IPS-20b (cell line): ENCODE measurements at regions not wholly inside any gene's neighbourhood (a gene's known extent, or its start where the extent isn't known, plus 50 kb on each side); places are given as distances from the start of the nearest gene placed in this dataset.

Experiments
- H3K27ac ChIP-seq: one replicate; pipeline ENCODE4 v1.5.1; 2013; ENCODE audit warnings: low read length
- H3K27me3 ChIP-seq: 2 replicates; pipeline ENCODE4 v1.6.1; 2013; ENCODE audit warnings: mild to moderate bottlenecking, low read length, inconsistent platforms; ENCODE audit not compliant: insufficient read depth
- H3K36me3 ChIP-seq: 2 replicates; pipeline ENCODE4 v1.6.1; 2013; ENCODE audit warnings: low read depth, mild to moderate bottlenecking, inconsistent platforms, low read length, moderate library complexity; ENCODE audit not compliant: insufficient read depth
- H3K4me1 ChIP-seq: 2 replicates; pipeline ENCODE4 v1.6.1; 2013; ENCODE audit warnings: mild to moderate bottlenecking, control low read depth, inconsistent platforms, low read length, moderate library complexity; ENCODE audit not compliant: insufficient read depth
- H3K4me3 ChIP-seq: 2 replicates; pipeline ENCODE4 v1.5.1; 2013; ENCODE audit warnings: mild to moderate bottlenecking, low read length, inconsistent platforms
- H3K9ac ChIP-seq: 2 replicates; pipeline ENCODE4 v1.6.1; 2013; ENCODE audit warnings: low read depth, mild to moderate bottlenecking, inconsistent platforms, low read length, moderate library complexity
- H3K9me3 ChIP-seq: 2 replicates; pipeline ENCODE4 v1.6.1; 2013; ENCODE audit warnings: mild to moderate bottlenecking, low read depth, low read length, inconsistent platforms; ENCODE audit not compliant: insufficient read depth

GRCh38 chr9:107737610-107737986, 248.0 kb upstream of the KLF4 start:
- Histone ChIP-seq H3K4me3 (no peak overlapping the region), H3K4me1 (no peaks in the 10 kb centered on the region), H3K9me3 (no peaks in the 10 kb centered on the region), H3K27me3 (no peaks in the 10 kb centered on the region), H3K36me3 (no peaks in the 10 kb centered on the region), H3K27ac (no peak overlapping the region), H3K9ac (no peak overlapping the region)

DNA sequence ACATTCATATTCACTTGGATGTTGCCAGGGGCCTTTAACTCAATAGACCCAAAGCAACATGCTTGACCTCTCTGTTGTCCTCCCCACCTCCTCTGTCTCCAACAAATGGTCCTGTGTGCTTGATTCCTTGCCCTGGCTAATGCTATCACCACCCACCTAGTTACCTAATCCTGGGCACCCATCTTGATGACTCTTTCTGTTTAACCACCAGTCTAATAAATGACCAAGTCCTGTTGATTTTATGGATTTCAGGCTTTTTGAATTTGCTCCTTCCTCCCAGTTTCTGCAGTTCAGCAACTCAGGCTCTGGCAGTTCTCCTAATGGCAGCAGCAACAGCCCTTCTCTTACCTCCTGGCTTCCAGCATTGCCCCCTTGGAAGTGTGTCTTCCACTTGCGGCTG, 246.3 kb upstream of the KLF4 start:
- H3K27me3 ChIP-seq: no peaks in the 10 kb centered on the region
- no peak overlapping the region for H3K27ac ChIP-seq
- no peak overlapping the region for H3K4me3 ChIP-seq
- H3K9me3 ChIP-seq: no peaks in the 10 kb centered on the region
- no peaks in the 10 kb centered on the region for H3K36me3 ChIP-seq
- H3K4me1 ChIP-seq: no peaks in the 10 kb centered on the region
- H3K9ac ChIP-seq: no peak overlapping the region

- Histone ChIP-seq H3K27me3 (no peaks in the 10 kb centered on the region), H3K27ac (no peak overlapping the region), H3K9ac (no peak overlapping the region), H3K4me3 (no peak overlapping the region), H3K9me3 (no peaks in the 10 kb centered on the region), H3K36me3 (no peaks in the 10 kb centered on the region), H3K4me1 (no peaks in the 10 kb centered on the region)
These were observed 244.9 kb upstream of the KLF4 start for GRCh38 chr9:107734256-107735013.

GRCh38 chr9:107733523-107733894, 243.9 kb upstream of the KLF4 start:
- Histone ChIP-seq H3K27me3 (no peaks in the 10 kb centered on the region), H3K9ac (no peak overlapping the region), H3K9me3 (no peaks in the 10 kb centered on the region), H3K36me3 (no peaks in the 10 kb centered on the region), H3K4me1 (no peaks in the 10 kb centered on the region), H3K4me3 (no peak overlapping the region), H3K27ac (no peak overlapping the region)

GRCh38 chr9:107732781-107733522, 243.4 kb upstream of the KLF4 start:
- Histone ChIP-seq H3K4me3 (no peak overlapping the region), H3K27ac (no peak overlapping the region), H3K9ac (no peak overlapping the region), H3K4me1 (no peaks in the 10 kb centered on the region), H3K9me3 (no peaks in the 10 kb centered on the region), H3K36me3 (no peaks in the 10 kb centered on the region), H3K27me3 (no peaks in the 10 kb centered on the region)

DNA sequence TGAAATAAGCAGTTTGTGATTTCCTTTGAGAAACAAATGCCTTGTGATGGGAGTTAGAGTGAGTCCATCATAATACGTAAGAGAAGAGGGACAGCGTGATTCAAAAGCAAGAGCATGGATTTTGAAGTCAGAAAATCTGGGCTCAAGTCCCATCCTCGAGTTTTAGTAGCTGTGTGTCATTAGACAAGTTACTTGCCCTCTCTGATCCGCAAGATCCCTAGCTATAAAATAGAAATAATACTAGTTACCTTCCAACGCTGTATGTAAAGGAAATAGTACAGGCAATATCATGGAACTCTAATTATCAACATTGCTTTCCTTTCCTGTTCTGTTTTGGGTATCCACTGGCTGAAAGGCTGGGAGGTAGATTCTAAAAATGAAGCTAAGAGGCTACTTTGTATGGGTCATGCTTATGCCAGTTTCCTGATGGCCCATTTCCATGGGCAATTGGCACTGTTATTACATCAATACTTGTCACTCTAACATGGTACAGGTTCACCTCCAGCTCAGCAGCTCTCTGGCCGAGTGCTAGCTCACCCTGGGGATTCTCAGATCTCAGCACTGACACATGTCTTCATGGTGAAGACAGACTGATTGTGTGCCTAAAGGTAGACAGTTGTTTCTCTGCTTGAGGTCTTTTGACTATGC, 241.7 kb upstream of the KLF4 start:
- no peak overlapping the region for H3K9ac ChIP-seq
- no peaks in the 10 kb centered on the region for H3K36me3 ChIP-seq
- H3K9me3 ChIP-seq: no peaks in the 10 kb centered on the region
- H3K27ac ChIP-seq: no peak overlapping the region
- no peaks in the 10 kb centered on the region for H3K27me3 ChIP-seq
- H3K4me3 ChIP-seq: no peak overlapping the region
- H3K4me1 ChIP-seq: no peaks in the 10 kb centered on the region

- no peak overlapping the region for H3K27ac ChIP-seq
- no peaks in the 10 kb centered on the region for H3K4me1 ChIP-seq
- no peaks in the 10 kb centered on the region for H3K9me3 ChIP-seq
- no peak overlapping the region for H3K4me3 ChIP-seq
- H3K9ac ChIP-seq: no peak overlapping the region
- no peaks in the 10 kb centered on the region for H3K27me3 ChIP-seq
- no peaks in the 10 kb centered on the region for H3K36me3 ChIP-seq
These were observed 241.1 kb upstream of the KLF4 start for GRCh38 chr9:107730666-107731065.

- Histone ChIP-seq H3K4me3 (no peak overlapping the region), H3K36me3 (no peaks in the 10 kb centered on the region), H3K27ac (no peak overlapping the region), H3K27me3 (no peaks in the 10 kb centered on the region), H3K4me1 (no peaks in the 10 kb centered on the region), H3K9me3 (no peaks in the 10 kb centered on the region), H3K9ac (no peak overlapping the region)
These were observed 237.7 kb upstream of the KLF4 start for GRCh38 chr9:107727086-107727780.

- H3K4me1 ChIP-seq: no peaks in the 10 kb centered on the region
- no peak overlapping the region for H3K4me3 ChIP-seq
- H3K9ac ChIP-seq: no peak overlapping the region
- no peak overlapping the region for H3K27ac ChIP-seq
- H3K27me3 ChIP-seq: no peaks in the 10 kb centered on the region
- no peaks in the 10 kb centered on the region for H3K9me3 ChIP-seq
- H3K36me3 ChIP-seq: no peaks in the 10 kb centered on the region
These were observed 233.4 kb upstream of the KLF4 start for GRCh38 chr9:107723015-107723414.

GRCh38 chr9:107721705-107722245, 232.2 kb upstream of the KLF4 start:
- Histone ChIP-seq H3K36me3 (no peaks in the 10 kb centered on the region), H3K27me3 (no peaks in the 10 kb centered on the region), H3K9ac (no peak overlapping the region), H3K9me3 (no peaks in the 10 kb centered on the region), H3K4me3 (no peak overlapping the region), H3K4me1 (no peaks in the 10 kb centered on the region), H3K27ac (no peak overlapping the region)

- Histone ChIP-seq H3K27ac (no peak overlapping the region), H3K9ac (no peak overlapping the region)
These were observed 230.9 kb upstream of the KLF4 start for GRCh38 chr9:107720501-107720900.

More at GRCh38 chr9:107720501-107720900, 230.9 kb upstream of the KLF4 start:
- no peaks in the 10 kb centered on the region for H3K9me3 ChIP-seq
- H3K36me3 ChIP-seq: no peaks in the 10 kb centered on the region
- H3K27me3 ChIP-seq: no peaks in the 10 kb centered on the region
- no peak overlapping the region for H3K4me3 ChIP-seq
- no peaks in the 10 kb centered on the region for H3K4me1 ChIP-seq
